SK-N-SH treated with all-trans-retinoic acid at 6 μM for 48 hours (cell line): ENCODE measurements at regions not wholly inside any gene's neighbourhood (a gene's known extent, or its start where the extent isn't known, plus 50 kb on each side); places are given as distances from the start of the nearest gene placed in this dataset.

Experiments used
- ATAC-seq: fragments of 200-7000 bp; cut with Tn5 transposase; 3 replicates; pipeline ENCODE4 v1.9.1; 2020; ENCODE audit warnings: mild to moderate bottlenecking, moderate library complexity
- ARNTL ChIP-seq: fragments of 450-650 bp; formaldehyde crosslinking; IDR thresholded peaks from 2 replicates; pipeline ENCODE4 v1.5.0; 2020; ENCODE audit warnings: low read depth, mild to moderate bottlenecking, moderate library complexity, borderline replicate concordance
- BACH2 ChIP-seq: fragments of 250-450 bp; sonication (Bioruptor Pico); IDR thresholded peaks from 2 replicates; pipeline ENCODE4 v1.9.0; 2021; ENCODE audit warnings: mild to moderate bottlenecking, borderline replicate concordance
- CSDC2 ChIP-seq: fragments of 250-450 bp; sonication (Bioruptor Pico); IDR thresholded peaks from 2 replicates; pipeline ENCODE4 v1.5.0; 2020; ENCODE audit warnings: mild to moderate bottlenecking, moderate library complexity
- GLIS3 ChIP-seq: fragments of 250-450 bp; sonication (Bioruptor Pico); IDR thresholded peaks from 2 replicates; pipeline ENCODE4 v1.5.0; 2020; ENCODE audit warnings: mild to moderate bottlenecking, moderate library complexity
- ISL1 ChIP-seq: fragments of 250-450 bp; sonication (Bioruptor Pico); IDR thresholded peaks from 2 replicates; pipeline ENCODE4 v2.1.2; 2022; ENCODE audit warnings: mild to moderate bottlenecking, moderate library complexity
- PPARA ChIP-seq: fragments of 250-450 bp; sonication (Bioruptor Pico); IDR thresholded peaks from 2 replicates; pipeline ENCODE4 v1.5.0; 2020; ENCODE audit warnings: mild to moderate bottlenecking, borderline replicate concordance
- RARB ChIP-seq: fragments of 250-450 bp; sonication (Bioruptor Pico); IDR thresholded peaks from 2 replicates; pipeline ENCODE4 v1.8.0; 2021; ENCODE audit warnings: mild to moderate bottlenecking, moderate library complexity
- SNAI2 ChIP-seq: fragments of 250-450 bp; sonication (Bioruptor Pico); IDR thresholded peaks from 2 replicates; pipeline ENCODE4 v1.5.0; 2020; ENCODE audit warnings: mild to moderate bottlenecking, moderate library complexity
- TOX ChIP-seq: fragments of 250-450 bp; sonication (Bioruptor Pico); IDR thresholded peaks from 2 replicates; pipeline ENCODE4 v1.8.0; 2021; ENCODE audit warnings: mild to moderate bottlenecking, moderate library complexity, borderline replicate concordance
- ZC3H10 ChIP-seq: fragments of 250-450 bp; sonication (Bioruptor Pico); IDR thresholded peaks from 2 replicates; pipeline ENCODE4 v1.5.1; 2021; ENCODE audit warnings: mild to moderate bottlenecking, moderate library complexity
- ZFP3 ChIP-seq: fragments of 250-450 bp; sonication (Bioruptor Pico); IDR thresholded peaks from 2 replicates; pipeline ENCODE4 v1.5.0; 2020; ENCODE audit warnings: mild to moderate bottlenecking, moderate library complexity
- ZFP30 ChIP-seq: fragments of 450-650 bp; formaldehyde crosslinking; IDR thresholded peaks from 2 replicates; pipeline ENCODE4 v1.5.0; 2022; ENCODE audit warnings: mild to moderate bottlenecking, moderate library complexity
- ZNF565 ChIP-seq: fragments of 450-650 bp; formaldehyde crosslinking; conservative IDR thresholded peaks from 2 replicates; pipeline ENCODE4 v1.5.0; 2020; ENCODE audit warnings: low read depth, mild to moderate bottlenecking, moderate library complexity
- ZNF70 ChIP-seq: fragments of 450-650 bp; formaldehyde crosslinking; IDR thresholded peaks from 2 replicates; pipeline ENCODE4 v1.5.0; 2020; ENCODE audit warnings: mild to moderate bottlenecking, moderate library complexity
- ZNF8 ChIP-seq: fragments of 450-650 bp; formaldehyde crosslinking; IDR thresholded peaks from 2 replicates; pipeline ENCODE4 v1.5.0; 2020; ENCODE audit warnings: mild to moderate bottlenecking, moderate library complexity
- TF ChIP-seq, protein P1 (sequence below): fragments of 250-450 bp; sonication (Bioruptor Pico); IDR thresholded peaks from 2 replicates; pipeline ENCODE4 v1.5.1; 2020; ENCODE audit warnings: low read depth, mild to moderate bottlenecking, moderate library complexity
- TF ChIP-seq, protein P2 (sequence below): fragments of 250-450 bp; sonication (Bioruptor Pico); IDR thresholded peaks from 2 replicates; pipeline ENCODE4 v1.8.0; 2020; ENCODE audit warnings: mild to moderate bottlenecking, moderate library complexity, borderline replicate concordance
- TF ChIP-seq, protein P3 (sequence below): fragments of 250-450 bp; sonication (Bioruptor Pico); IDR thresholded peaks from 2 replicates; pipeline ENCODE4 v1.5.0; 2020; ENCODE audit warnings: mild to moderate bottlenecking, moderate library complexity
- TF ChIP-seq, protein P4 (sequence below): fragments of 250-450 bp; sonication (Bioruptor Pico); IDR thresholded peaks from 2 replicates; pipeline ENCODE4 v1.5.1; 2021; ENCODE audit warnings: mild to moderate bottlenecking, moderate library complexity

DNA sequence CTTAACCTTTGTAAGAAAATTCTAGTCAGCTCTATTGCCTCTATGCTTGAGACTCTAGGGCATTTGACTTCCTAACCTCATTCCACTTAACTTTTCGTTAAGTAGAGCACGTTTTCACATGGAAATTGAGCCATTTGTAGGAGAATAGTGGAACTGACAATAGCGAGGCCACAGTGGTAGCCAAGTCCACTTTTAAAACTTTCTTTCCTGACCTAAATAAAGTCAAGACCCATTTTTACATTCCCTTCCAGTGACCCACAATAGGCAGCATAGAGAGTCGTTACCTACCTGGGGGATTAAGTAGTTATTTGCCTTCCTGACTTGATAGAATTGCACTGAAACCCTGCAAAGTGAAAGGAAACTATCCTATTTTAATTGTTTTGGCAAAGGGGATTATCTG is 386.0 kb upstream of the NECTIN3 start:
- no peak for ATAC-seq
- TF ChIP-seq SNAI2 (CRISPR knock-in tag) (no peak), ZFP3 (no peak), RARB (CRISPR knock-in tag) (no peak), ARNTL (no peak), ZNF70 (no peak), TOX (CRISPR knock-in tag) (no peak), ZNF565 (no peak)
- TF ChIP-seq, protein P1, sequence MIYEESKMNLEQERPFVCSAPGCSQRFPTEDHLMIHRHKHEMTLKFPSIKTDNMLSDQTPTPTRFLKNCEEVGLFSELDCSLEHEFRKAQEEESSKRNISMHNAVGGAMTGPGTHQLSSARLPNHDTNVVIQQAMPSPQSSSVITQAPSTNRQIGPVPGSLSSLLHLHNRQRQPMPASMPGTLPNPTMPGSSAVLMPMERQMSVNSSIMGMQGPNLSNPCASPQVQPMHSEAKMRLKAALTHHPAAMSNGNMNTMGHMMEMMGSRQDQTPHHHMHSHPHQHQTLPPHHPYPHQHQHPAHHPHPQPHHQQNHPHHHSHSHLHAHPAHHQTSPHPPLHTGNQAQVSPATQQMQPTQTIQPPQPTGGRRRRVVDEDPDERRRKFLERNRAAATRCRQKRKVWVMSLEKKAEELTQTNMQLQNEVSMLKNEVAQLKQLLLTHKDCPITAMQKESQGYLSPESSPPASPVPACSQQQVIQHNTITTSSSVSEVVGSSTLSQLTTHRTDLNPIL (CRISPR knock-in tag): no peak

DNA sequence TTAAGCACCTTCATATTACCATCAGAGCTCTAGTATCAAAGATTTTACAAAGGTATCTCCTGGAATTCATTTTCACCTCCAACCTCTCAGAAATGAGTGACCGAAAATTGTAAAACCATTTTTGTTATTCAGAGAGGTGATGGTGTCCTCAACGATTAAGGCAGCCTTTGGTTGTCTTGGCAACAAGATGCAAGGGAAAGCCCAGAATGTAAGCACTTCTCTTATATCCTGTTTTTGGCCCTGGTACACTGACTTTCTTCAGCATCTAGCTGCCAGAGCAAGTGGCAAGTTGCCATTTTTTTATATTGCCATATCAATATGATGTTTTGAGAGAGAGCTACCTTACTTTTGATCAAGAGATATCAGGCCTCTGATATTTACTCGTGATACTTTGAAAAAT is 384.9 kb upstream of the NECTIN3 start:
- TF ChIP-seq, protein P1 (CRISPR knock-in tag): no peak
- TF ChIP-seq PPARA (no peak), SNAI2 (CRISPR knock-in tag) (no peak), ZFP30 (CRISPR knock-in tag) (no peak), RARB (CRISPR knock-in tag) (no peak), CSDC2 (CRISPR knock-in tag) (no peak), ZC3H10 (no peak), ZNF565 (no peak), ZNF8 (CRISPR knock-in tag) (no peak), TOX (CRISPR knock-in tag) (no peak), ISL1 (CRISPR knock-in tag) (no peak), ZFP3 (no peak), BACH2 (CRISPR knock-in tag) (no peak)
- TF ChIP-seq, protein P2, sequence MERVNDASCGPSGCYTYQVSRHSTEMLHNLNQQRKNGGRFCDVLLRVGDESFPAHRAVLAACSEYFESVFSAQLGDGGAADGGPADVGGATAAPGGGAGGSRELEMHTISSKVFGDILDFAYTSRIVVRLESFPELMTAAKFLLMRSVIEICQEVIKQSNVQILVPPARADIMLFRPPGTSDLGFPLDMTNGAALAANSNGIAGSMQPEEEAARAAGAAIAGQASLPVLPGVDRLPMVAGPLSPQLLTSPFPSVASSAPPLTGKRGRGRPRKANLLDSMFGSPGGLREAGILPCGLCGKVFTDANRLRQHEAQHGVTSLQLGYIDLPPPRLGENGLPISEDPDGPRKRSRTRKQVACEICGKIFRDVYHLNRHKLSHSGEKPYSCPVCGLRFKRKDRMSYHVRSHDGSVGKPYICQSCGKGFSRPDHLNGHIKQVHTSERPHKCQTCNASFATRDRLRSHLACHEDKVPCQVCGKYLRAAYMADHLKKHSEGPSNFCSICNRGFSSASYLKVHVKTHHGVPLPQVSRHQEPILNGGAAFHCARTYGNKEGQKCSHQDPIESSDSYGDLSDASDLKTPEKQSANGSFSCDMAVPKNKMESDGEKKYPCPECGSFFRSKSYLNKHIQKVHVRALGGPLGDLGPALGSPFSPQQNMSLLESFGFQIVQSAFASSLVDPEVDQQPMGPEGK (CRISPR knock-in tag): no peak
- TF ChIP-seq, protein P3, sequence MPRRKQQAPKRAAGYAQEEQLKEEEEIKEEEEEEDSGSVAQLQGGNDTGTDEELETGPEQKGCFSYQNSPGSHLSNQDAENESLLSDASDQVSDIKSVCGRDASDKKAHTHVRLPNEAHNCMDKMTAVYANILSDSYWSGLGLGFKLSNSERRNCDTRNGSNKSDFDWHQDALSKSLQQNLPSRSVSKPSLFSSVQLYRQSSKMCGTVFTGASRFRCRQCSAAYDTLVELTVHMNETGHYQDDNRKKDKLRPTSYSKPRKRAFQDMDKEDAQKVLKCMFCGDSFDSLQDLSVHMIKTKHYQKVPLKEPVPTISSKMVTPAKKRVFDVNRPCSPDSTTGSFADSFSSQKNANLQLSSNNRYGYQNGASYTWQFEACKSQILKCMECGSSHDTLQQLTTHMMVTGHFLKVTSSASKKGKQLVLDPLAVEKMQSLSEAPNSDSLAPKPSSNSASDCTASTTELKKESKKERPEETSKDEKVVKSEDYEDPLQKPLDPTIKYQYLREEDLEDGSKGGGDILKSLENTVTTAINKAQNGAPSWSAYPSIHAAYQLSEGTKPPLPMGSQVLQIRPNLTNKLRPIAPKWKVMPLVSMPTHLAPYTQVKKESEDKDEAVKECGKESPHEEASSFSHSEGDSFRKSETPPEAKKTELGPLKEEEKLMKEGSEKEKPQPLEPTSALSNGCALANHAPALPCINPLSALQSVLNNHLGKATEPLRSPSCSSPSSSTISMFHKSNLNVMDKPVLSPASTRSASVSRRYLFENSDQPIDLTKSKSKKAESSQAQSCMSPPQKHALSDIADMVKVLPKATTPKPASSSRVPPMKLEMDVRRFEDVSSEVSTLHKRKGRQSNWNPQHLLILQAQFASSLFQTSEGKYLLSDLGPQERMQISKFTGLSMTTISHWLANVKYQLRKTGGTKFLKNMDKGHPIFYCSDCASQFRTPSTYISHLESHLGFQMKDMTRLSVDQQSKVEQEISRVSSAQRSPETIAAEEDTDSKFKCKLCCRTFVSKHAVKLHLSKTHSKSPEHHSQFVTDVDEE: no peak
- TF ChIP-seq, protein P4, sequence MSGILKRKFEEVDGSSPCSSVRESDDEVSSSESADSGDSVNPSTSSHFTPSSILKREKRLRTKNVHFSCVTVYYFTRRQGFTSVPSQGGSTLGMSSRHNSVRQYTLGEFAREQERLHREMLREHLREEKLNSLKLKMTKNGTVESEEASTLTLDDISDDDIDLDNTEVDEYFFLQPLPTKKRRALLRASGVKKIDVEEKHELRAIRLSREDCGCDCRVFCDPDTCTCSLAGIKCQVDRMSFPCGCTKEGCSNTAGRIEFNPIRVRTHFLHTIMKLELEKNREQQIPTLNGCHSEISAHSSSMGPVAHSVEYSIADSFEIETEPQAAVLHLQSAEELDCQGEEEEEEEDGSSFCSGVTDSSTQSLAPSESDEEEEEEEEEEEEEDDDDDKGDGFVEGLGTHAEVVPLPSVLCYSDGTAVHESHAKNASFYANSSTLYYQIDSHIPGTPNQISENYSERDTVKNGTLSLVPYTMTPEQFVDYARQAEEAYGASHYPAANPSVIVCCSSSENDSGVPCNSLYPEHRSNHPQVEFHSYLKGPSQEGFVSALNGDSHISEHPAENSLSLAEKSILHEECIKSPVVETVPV (CRISPR knock-in tag): no peak
- ATAC-seq: no peak

DNA sequence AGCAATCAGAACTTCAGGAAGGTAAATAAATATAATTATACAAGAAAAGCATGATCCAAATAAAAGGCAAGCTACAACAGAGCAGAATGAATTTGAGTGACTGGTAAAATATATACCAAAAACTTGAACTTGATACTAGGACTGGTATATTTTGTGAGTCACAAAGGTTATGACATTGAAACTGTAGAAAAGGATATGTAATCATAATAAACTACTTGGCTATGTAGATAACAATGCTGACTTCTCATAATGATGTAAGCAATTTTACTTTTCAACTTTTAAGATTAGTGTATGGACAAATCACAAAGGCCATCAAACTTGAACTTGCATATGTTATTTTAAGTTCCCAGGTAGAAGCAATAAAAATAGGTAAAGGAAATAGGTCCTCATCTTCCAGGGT is 384.5 kb upstream of the NECTIN3 start:
- no peak for TF ChIP-seq CSDC2 (CRISPR knock-in tag)
- no peak for TF ChIP-seq RARB (CRISPR knock-in tag)
- no peak for TF ChIP-seq PPARA
- TF ChIP-seq SNAI2 (CRISPR knock-in tag): no peak
- TF ChIP-seq, protein P2 (CRISPR knock-in tag): no peak
- no peak for TF ChIP-seq ZNF565
- TF ChIP-seq, protein P3: no peak
- TF ChIP-seq GLIS3 (CRISPR knock-in tag): no peak
- TF ChIP-seq, protein P1 (CRISPR knock-in tag): no peak
- TF ChIP-seq ZNF8 (CRISPR knock-in tag): no peak
- no peak for TF ChIP-seq ZFP30 (CRISPR knock-in tag)
- no peak for ATAC-seq
